GM21367 (cell line): ENCODE measurements at regions not wholly inside any gene's neighbourhood (a gene's known extent, or its start where the extent isn't known, plus 50 kb on each side); places are given as distances from the start of the nearest gene placed in this dataset.

Experiments used
- ATAC-seq: cut with Tn5 transposase; IDR thresholded peaks from one replicate; pipeline ENCODE4 v1.9.1; 2021; ENCODE audit not compliant: unreplicated experiment

DNA sequence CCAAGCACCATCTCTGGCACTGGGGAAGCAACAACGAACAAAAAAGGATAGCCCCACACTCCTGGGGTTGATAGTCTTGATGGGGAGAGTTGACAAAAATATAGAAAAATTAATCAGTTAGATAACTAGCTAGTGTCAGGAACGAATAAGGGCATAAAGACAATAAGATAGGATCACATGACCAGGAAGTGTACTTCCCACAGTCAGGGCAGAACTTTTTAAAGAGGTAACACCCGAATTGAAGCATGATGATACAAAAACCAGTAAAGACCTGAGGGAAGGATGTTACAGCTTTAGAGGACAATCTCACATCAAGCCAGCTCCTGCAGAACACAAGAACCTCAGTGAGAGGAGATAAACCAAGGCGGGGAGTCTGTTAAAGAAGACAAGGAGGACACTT lies 295.4 kb upstream of the CRIM1 start:
- peak; percentile 24 for ATAC-seq

DNA sequence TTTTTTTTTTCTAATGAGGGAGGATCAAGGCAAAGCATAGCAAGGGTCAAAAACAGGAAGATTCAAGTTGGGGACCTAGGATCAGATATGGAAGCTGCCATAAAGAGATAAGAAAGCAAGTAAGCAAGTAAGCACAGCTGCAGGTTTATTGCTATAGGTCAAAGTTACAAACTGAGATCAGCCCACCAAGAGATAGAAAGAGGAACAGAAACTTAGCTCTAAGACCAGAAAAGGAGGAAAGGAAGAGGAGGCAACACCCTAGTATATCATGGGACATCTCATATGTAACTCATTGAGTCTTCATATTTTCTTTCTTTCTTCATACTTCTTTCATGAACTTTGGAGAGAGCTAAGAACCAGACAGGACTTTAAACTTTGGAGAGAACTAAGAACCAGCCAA lies 295.9 kb upstream of the CRIM1 start:
- peak; percentile 100 for ATAC-seq

DNA sequence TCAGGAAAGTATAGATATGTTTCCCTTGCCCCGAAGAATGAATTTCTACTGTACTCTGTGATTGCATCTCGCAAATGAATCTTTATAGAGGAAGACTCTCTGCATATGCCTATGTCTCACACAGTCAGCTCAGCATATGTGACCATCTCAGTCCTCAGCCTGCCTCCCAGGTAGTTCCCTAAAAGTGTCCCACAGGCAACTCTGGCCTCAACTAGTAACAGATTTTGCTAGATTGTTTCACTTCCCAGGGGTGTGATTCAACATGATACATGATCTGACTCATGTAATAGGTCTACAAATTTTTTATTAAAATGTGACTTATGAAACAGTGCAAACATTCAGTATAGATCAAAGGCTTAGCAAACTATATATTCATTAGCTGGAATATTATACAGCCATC lies 296.6 kb upstream of the CRIM1 start:
- ATAC-seq = no peak

DNA sequence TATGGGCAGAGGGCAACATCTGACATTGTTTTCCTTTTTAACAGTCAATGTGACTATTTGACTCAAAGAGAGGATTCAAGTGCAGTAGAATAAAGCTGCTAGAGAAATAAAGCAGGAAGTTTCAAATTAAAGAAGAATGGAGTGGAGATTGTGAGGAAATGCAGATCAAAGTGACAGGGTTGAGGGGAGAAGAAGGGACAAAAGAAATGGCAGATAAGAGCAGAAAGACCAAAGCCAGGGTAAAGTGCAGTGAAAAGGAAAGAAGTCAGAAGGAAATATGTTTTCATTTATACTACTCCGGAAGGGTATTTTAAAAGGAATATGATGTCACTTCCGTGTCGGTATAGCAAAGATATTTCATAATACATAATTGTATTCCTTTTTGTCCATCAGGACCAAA lies 297.5 kb upstream of the CRIM1 start:
- ATAC-seq = no peak

DNA sequence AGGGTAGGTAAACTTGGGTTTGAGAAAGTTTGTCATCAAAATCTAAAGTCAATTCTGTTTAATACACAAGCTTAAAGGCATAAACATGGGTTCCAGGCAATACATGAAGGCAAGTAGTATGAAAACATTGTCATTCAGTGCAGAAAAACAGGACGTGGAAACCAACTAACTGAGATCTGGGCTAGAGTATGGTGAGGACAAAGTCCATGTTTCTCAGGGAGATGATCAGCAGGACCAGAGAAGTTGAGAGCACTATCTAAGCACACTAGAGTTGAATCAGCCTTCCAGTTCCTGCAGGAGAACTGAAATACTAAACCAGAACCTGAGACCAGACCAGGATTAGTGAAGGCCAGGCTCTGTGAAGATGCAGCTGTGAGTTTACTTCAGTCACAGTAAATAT lies 302.8 kb upstream of the CRIM1 start:
- no peak for ATAC-seq

DNA sequence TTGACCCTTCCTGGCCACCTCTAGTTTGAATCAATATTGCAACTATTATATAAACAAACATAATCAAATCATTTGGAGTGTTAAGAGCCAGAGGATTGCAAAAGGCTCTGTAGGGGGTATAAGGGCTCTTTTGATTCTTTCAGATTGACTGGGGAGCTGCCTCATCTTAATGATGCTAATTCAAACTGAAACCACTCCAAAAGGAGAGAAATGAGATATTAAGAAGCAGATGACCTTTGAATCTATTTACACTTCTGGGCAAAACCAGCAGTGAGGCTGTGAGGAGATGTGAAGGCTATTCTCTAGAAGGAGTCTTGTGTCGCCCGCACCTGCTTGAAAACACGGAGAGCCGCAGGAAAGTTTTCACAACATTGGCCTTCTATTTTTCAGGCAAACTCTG lies 311.2 kb upstream of the CRIM1 start:
- ATAC-seq = no peak

DNA sequence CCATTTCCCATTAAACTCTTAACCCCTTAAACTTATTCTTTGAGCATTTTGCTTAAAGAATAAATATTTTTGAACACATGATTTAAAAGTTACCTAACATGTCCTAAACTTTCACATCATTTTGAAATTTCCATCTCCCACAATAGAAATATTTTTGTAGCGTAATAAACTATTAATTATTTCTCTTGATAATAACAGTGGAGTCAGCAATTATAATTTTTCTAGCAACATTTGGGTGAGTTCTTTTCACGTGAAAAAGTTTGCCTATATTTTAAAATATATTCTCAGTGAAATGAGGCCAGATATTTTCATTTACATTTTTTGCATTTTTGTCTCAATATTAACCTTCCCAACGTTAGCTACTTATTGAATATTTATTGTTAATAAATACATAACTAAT lies 320.4 kb upstream of the CRIM1 start:
- ATAC-seq = no peak

DNA sequence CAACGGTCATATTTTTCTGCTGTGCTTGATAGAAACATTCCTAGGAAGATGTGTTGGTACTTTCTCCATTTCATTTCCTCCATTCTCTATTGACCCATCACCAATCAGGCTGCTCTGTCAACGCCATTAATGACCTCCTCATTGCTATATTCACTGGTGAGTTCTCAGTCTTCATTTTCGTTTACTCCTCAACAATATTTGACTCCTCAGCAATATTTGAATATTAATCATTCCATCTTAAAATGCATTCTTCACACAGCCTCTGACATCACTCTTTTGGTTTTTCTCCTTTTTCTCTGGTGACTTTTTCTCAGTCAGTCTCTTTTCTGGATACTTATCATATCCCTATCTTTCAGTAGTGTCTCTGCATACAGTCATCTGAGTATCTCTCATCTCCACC lies 323.5 kb upstream of the CRIM1 start:
- ATAC-seq = no peak

DNA sequence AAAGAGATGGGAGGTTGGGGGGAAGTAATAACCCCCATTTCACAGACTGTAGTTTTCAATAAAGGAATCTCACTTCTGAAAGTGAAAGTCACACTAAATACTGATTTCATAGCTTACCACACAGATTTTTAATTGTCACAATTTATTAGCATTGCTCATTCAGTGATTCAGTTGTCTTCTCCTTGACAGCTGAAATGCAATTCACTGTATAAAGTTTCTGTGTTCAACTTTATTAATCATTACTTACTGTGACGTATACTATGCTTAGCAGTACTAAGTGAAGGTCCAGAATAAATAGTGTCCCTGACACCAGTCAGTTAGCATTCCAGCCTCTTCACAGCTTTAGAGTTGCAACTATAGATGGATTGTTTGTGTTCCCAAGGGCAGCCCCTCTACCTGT lies 324.1 kb upstream of the CRIM1 start:
- no peak for ATAC-seq

DNA sequence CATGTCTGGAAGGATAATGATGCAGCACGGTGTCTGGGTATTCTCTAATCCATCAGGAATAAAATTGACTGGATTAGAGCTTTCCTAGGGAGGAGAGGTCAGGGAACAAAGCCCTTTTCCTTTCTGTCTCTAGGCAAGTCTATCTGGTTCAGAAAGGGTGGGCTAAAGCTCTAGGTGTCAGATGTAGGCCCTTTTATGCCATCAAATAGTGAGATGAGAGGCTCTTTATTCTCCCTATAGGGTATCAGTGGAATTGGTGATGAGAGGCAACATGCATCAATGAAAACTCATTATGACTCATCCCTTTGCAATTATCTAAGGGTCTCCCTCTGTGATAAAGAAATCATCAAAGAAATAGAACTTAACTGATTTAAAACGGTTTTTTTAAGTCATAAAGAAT lies 328.0 kb upstream of the CRIM1 start:
- no peak for ATAC-seq

DNA sequence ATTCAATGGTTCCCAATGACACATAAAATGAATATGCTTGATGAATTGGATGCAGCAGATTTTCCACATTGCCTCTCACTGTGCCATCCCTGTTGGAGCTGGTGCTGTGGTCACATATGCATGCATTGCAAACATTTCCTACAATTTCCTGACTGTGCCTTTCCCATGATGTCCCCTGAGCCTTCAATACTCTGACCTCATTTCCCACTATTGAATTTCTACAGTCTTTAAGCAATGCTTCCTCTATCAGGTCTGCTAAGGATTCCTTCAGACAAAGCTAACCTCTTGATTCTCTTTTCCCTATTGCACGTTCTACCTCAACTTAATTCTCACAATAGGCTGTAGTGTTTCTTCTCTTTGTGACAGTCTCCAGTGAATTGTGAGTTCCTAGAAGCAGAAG lies 342.5 kb upstream of the CRIM1 start:
- no peak for ATAC-seq

DNA sequence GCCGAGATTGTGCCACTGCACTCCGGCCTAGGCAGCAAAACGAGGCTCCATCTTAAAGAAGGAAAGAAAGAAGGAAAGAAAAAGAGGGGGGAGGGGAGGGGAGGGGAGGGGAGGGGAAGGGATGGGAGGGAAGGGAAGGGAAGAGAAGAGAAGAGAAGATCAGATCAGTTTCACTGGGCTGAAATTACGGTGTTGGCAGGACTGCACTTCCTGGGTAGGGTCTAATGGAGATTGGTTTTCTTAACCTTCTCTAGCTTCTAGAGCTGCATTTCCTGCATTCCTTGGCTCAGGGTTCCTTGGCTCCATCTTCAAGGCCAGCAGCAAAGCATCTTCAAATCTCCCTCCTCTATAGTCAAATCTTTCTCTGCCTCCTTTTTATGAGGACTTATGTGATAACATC lies 349.1 kb upstream of the CRIM1 start:
- no peak for ATAC-seq

DNA sequence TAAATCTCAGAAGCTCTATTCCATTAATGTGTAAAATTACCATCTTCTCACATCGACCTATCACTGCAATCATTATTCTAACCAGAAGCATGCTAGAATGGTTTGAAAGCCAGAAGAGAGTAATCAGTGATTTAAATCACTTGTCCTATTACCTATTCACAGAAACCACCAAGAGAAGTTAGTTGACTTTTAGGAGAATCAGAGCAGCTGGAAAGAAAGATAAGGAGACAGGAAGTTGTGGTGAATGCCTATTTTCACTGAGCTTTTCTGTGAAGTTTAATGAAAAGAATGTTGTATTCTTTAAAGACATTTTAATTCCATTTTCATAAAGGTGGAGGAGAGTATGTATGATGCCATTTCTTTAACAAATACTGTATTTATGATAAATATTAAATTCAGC lies 352.6 kb upstream of the CRIM1 start:
- ATAC-seq = no peak

DNA sequence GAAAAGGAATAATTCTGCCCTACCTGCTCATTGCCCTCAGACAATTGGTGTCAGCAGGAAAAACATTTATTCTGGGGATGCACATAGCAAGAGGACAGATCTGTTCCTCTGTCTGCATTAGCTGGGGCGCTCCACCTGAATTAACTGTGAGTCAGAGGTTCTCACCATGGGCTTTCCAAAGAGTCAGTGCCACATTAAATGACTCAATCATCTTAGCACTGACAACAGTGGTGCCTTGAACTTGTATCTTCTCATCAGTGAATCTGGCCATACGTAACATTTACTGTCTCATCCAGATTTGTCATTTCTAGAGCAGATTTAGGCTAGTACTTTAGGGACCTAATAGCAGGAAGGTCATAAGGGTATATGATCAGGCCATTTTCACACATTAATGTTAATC lies 358.1 kb upstream of the CRIM1 start:
- no peak for ATAC-seq

DNA sequence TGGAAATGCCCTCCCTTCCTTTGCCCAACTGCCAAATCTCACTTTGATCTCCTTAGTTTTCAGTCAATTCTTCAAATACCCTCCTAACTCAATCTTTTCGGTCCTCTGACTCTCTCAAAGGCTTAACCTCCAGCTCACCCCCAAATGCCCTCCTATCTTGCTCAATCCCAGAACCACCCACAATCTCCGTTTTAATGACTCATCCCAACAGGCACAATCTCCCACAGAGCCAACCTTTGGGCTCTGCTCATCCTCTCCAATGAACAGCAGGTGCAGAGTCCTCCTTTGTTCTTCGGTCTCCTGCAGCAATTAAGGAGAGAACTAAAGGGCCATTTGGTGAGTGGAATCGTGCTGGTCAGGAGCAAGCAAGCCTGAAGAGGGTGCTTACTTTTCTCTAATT lies 366.1 kb upstream of the CRIM1 start:
- no peak for ATAC-seq

DNA sequence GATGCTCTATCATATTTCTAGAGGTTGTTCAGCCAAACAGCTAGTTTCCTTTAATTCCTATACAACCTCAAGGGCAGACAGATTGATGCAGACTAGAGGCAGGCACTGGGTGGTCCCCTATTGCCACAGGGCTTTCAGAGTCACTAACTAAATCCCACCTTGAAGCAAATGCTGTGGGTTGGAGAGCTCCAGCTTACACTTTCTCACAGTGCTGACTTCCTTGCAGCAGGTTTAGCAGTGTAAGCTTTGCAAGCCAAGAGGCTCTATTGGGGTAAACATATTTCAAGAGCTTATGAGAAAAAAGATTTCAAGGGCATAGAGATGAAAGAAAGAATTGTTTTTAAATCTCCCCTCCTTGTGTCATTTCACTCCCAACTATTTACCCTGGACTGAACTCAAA lies 366.5 kb upstream of the CRIM1 start:
- no peak for ATAC-seq

DNA sequence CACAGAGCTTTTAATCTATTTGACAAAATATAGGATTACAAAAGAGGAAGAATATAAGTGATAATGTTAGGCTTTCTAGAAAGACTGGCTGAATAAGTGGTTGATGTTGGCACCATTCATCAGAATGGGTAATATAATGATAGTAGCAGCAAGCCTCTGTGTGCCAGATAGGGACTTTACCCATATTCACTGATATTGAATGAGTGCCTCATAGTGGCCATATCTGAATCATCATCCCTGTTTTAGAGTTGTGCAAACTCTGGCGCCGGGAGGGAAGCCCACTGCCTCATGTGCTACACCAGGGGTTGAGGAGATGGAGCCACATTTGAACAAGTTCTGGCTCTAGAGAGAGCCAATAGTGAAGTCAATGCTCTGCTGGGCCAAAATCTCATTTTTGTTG lies 368.7 kb upstream of the CRIM1 start:
- ATAC-seq = no peak

DNA sequence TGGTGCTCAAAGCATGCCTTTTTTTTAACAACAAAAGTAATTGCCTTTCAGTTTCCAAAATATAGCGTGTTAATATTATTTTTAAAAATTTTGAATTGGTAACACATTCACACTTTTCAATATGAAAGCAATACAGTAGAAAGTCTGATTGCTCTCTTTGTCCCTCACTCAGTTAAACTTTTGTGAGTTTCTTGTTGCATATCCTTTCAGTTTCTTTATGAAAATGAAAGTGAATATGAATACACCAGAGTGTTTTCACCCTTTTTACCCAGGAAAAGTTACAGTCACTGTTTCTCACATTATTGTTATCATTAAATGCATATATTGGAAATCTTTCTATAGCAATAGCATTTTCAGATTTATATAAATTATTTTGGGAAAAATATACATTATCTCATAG lies 377.4 kb upstream of the CRIM1 start:
- ATAC-seq = peak; percentile 98

DNA sequence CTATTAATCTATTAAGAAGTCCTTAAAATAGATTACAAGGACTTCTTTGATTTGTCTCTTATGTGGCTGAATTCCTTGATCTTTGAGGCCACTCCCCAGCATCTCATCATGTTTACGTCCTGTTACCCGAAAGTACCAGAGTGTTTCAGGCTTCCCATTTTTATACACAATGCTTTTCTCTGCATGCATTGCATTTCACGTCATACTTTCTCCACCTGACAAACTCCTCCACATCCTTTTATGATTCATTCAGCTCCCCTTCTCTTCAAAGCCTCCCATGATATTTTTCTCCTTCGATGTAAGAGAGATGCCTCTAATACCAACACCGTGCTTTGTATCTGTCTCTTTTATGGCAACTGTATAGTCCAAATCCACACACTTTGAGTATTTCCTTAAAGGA lies 379.0 kb upstream of the CRIM1 start:
- no peak for ATAC-seq

DNA sequence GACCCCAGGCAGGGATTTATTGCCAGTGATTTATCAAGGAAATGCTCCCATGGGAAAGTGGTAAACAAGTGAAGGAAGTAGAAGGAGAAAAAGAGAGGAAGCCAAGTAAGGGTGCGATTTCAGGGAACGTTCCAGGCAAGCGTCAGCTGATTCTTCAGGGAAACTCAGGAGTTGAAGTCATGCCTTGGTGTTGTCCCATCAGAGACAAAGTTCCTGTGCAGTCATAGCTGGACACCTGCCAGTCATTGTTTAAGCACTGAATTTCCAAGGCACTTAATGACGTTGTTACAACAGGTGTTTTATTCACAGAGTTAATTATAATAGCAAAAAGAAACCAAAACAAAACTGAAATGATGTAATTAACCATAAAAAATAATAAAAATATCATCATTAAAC lies 381.8 kb upstream of the CRIM1 start:
- no peak for ATAC-seq

DNA sequence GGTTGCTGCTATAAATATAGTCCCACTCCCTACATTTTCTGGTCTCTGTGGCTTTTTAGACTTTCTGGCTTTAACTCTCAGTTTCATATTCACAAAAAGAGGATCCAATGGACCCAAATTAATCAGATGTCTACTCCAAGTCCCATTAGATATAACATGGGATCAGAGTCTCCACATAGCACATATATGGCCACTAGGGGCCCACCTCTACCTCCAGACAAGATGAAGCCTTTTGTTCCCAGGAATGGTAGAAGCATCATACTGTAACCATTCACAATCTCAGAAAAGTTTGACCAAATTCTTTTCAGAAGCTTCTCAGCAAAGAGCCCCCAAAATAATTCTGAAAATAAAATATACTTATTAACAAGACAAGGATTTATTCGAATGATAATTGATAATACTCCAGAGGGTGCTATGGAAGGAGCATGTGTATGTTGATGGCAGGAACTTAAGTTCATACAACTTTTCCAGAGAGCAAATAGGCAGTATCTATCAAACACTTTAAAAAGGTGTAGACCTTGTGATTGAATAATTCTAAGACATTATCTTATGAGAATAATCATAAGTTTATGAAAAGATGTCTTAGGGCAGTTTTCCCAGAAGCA lies 382.3 kb upstream of the CRIM1 start:
- peak; percentile 88 for ATAC-seq

DNA sequence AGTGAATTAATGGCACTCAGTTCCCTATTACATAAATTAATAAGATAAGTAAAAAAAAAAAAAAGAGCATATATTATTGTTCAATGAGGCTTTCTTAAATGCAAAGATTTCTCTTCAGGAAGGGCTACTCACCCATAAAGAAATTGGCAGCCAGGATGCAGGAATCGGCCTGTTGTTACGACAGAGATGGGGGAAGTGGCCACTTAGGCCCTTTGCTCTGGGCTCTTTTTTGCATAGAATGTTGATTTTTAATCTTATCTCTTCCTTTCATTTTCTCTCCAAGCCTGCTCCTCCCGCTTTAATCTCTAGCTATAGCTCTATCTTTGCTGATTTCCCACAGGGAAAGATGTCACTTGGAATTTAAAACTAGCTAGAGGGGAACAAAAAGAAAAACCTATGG lies 391.8 kb upstream of the CRIM1 start:
- no peak for ATAC-seq

DNA sequence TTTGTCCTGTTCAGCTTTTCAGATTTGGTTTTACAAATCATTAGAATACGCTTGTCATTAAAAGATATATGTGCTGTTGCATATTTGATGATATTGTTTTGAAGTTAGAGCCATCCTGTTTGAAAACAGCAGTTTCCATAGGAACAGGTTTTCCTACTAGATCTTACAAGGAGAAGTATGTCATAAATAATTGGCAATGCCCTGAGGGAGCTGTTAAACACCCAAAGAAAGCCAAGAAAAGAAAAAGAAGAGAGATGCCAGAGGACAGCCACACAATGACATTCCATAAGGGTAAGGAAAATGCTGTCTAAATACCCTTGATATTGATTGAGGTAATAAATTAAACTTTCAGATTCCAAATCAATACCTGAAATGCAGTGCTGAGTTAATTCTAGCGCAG lies 392.2 kb upstream of the CRIM1 start:
- no peak for ATAC-seq

DNA sequence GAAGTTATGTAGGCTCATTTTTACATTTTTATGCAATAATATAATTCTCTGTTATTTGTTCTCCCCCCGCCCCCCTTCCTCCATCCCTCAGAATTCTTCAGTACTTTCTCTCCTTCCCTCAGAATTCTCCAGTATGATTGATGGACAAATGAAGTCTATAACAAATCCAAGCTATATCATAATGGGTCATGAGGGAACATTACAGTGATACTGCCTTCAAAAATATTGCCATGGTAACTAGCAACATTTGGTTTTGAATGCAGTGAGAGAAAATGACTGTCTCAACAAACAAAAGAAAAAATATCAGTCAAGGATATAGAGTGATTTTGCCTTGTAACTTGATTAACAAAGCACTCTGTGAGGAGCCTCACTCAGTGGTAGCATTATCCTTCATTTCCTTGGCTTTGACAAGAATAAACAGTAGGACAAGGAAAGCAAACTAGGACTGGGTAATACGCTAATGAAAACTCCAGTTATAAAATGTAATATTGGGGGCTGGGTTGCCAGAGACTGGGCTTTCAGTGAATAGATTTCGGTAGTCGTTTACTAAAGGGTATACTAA lies 392.9 kb upstream of the CRIM1 start:
- ATAC-seq = no peak
